GM12878 (cell line): ENCODE measurements at regions not wholly inside any gene's neighbourhood (a gene's known extent, or its start where the extent isn't known, plus 50 kb on each side); places are given as distances from the start of the nearest gene placed in this dataset.

Experiments
- ATAC-seq: fragments of 200-7000 bp; cut with Tn5 transposase; 3 replicates; pipeline ENCODE4 v1.9.1; 2020; ENCODE audit warnings: mild to moderate bottlenecking, moderate library complexity
- BruUV-seq: library from RNA; stranded (reverse); fragments of 400-500 nt; replicated peaks from 2 replicates; lab custom pipeline; 2021; lab: Mats Ljungman, UMichigan
- CTCF ChIA-PET: fragments of 300-600 bp; sonication (Branson Sonifier 250); formaldehyde crosslinking; extraction: SDS; loops from one replicate; lab custom pipeline; 2021; ENCODE audit warnings: inconsistent platforms; lab: Yijun Ruan, JAX
- POLR2A ChIA-PET: fragments of 350-600 bp; formaldehyde crosslinking; extraction: SDS; loops from one replicate; lab custom pipeline; 2021; ENCODE audit warnings: inconsistent platforms; lab: Charles Lee
- RAD21 ChIA-PET: fragments of 300-600 bp; sonication (Branson Sonifier 250); formaldehyde crosslinking; loops from one replicate; lab custom pipeline; 2023; ENCODE audit warnings: antibody characterized with exemption; ENCODE audit not compliant: unreplicated experiment; lab: Charles Lee
- SMC1A ChIA-PET: fragments of 300-600 bp; sonication (Branson Sonifier 250); formaldehyde crosslinking; loops from one replicate; lab custom pipeline; 2023; ENCODE audit not compliant: unreplicated experiment, uncharacterized antibody; lab: Charles Lee
- DNase-seq: peaks from one replicate; pipeline ENCODE4 v3.0.0-alpha.2; 2011; ENCODE audit warnings: low read depth, low spot score
- FAIRE-seq: peaks from 3 replicates; lab custom pipeline; 2011; peaks lifted over from hg19 to GRCh38; lab: Jason Lieb, UNC
- H2AFZ ChIP-seq: 2 replicates; pipeline ENCODE4 v1.6.0; 2011; ENCODE audit warnings: low read depth, low read length, control low read depth; ENCODE audit not compliant: control insufficient read depth
- H3K27ac ChIP-seq: 2 replicates; pipeline ENCODE4 v1.5.1; 2011; ENCODE audit warnings: control low read depth; ENCODE audit not compliant: control insufficient read depth, insufficient read depth
- H3K27me3 ChIP-seq, 2 experiments: replicated peaks in 1 of 2; 2 replicates each; pipeline versions ENCODE4 v1.6.0 to v1.6.1; 2011; ENCODE audit warnings: low read length in 1 of 2; ENCODE audit not compliant: control insufficient read depth in 2 of 2, insufficient read depth in 2 of 2
- H3K36me3 ChIP-seq, 2 experiments: 2 replicates each; pipeline ENCODE4 v1.5.1; 2011; ENCODE audit warnings: low read length in 1 of 2; ENCODE audit not compliant: control insufficient read depth in 2 of 2, insufficient read depth in 2 of 2
- H3K4me1 ChIP-seq: 2 replicates; pipeline ENCODE4 v1.6.1; 2011; ENCODE audit warnings: mild to moderate bottlenecking, low read length, moderate library complexity, mixed read lengths; ENCODE audit not compliant: control insufficient read depth, insufficient read depth
- H3K4me2 ChIP-seq: 2 replicates; pipeline ENCODE4 v1.6.0; 2011; ENCODE audit warnings: control low read depth; ENCODE audit not compliant: control insufficient read depth, insufficient read depth
- H3K4me3 ChIP-seq: fragments of 200-600 bp; sonication (generic); 2 replicates; pipeline ENCODE4 v1.5.1; 2016
- H3K79me2 ChIP-seq: 2 replicates; pipeline ENCODE4 v1.6.0; 2011; ENCODE audit warnings: low read length; ENCODE audit not compliant: control insufficient read depth, insufficient read depth
- H3K9ac ChIP-seq: 2 replicates; pipeline ENCODE4 v1.8.0; 2011; ENCODE audit warnings: low read length, control low read depth, mixed read lengths; ENCODE audit not compliant: control insufficient read depth, insufficient read depth
- H3K9me3 ChIP-seq: replicated peaks from 3 replicates; pipeline ENCODE4 v1.5.1; 2011; ENCODE audit warnings: mild to moderate bottlenecking, low read length; ENCODE audit not compliant: control insufficient read depth, insufficient read depth
- H4K20me1 ChIP-seq: 2 replicates; pipeline ENCODE4 v1.6.0; 2011; ENCODE audit not compliant: control insufficient read depth, insufficient read depth
- CHD1 ChIP-seq: IDR thresholded peaks from 2 replicates; pipeline ENCODE4 v1.6.1; 2012; ENCODE audit warnings: low read depth, low read length, improper control_type of control experiment
- ETV6 ChIP-seq, 2 experiments: fragments of 450-650 bp in 1 of 2; IDR thresholded peaks in 1 of 2; conservative IDR thresholded peaks in 1 of 2; 2 replicates each; pipeline ENCODE4 v1.6.1; 2014; ENCODE audit warnings: antibody characterized with exemption in 1 of 2, borderline replicate concordance in 1 of 2, low read depth in 1 of 2, mild to moderate bottlenecking in 1 of 2, moderate library complexity in 1 of 2
- FOXM1 ChIP-seq: IDR thresholded peaks from 2 replicates; pipeline ENCODE4 v1.6.1; 2012; ENCODE audit warnings: low read depth, mild to moderate bottlenecking, inconsistent platforms, low read length, moderate library complexity
- NR2C2 ChIP-seq: IDR thresholded peaks from 2 replicates; pipeline ENCODE4 v1.6.1; 2011; ENCODE audit warnings: borderline replicate concordance, low read depth; ENCODE audit not compliant: control insufficient read depth, insufficient read length
- PBX3 ChIP-seq: IDR thresholded peaks from 2 replicates; pipeline ENCODE4 v1.6.1; 2011; ENCODE audit warnings: mild to moderate bottlenecking, low read depth, low read length, moderate library complexity; ENCODE audit not compliant: insufficient replicate concordance
- POU2F2 ChIP-seq: IDR thresholded peaks from 3 replicates; pipeline ENCODE4 v1.6.1; 2011; ENCODE audit warnings: low read depth, mild to moderate bottlenecking, low read length, borderline replicate concordance
- RUNX3 ChIP-seq: IDR thresholded peaks from 2 replicates; pipeline ENCODE4 v1.6.1; 2012; ENCODE audit warnings: low read length, inconsistent platforms
- TAF1 ChIP-seq: IDR thresholded peaks from 2 replicates; pipeline ENCODE4 v1.6.1; 2011; ENCODE audit warnings: mild to moderate bottlenecking, low read depth, low read length, borderline replicate concordance
- YY1 ChIP-seq: IDR thresholded peaks from 2 replicates; pipeline ENCODE4 v1.6.1; 2011; ENCODE audit warnings: low read depth, mild to moderate bottlenecking, low read length
- ZBED1 ChIP-seq: IDR thresholded peaks from 2 replicates; pipeline ENCODE4 v1.6.1; 2016; ENCODE audit warnings: borderline replicate concordance
- ZNF207 ChIP-seq: fragments of 450-650 bp; IDR thresholded peaks from 2 replicates; pipeline ENCODE4 v1.6.1; 2014; ENCODE audit warnings: antibody characterized with exemption, mild to moderate bottlenecking, borderline replicate concordance
- ZNF384 ChIP-seq: IDR thresholded peaks from 2 replicates; pipeline ENCODE4 v1.6.1; 2012; ENCODE audit warnings: low read depth, mild to moderate bottlenecking, low read length, improper control_type of control experiment, borderline replicate concordance
- ZNF592 ChIP-seq: fragments of 450-650 bp; IDR thresholded peaks from 2 replicates; pipeline ENCODE4 v1.6.1; 2017; ENCODE audit warnings: mild to moderate bottlenecking, moderate library complexity
- WGBS: methylation state at CpG from one replicate; pipeline ENCODE4 v1.1.6; 2016; ENCODE audit warnings: low lambda C conversion rate; ENCODE audit not compliant: insufficient replicate concordance, insufficient coverage; ENCODE audit errors: missing lambda C conversion rate; 5-methylcytosine and 5-hydroxymethylcytosine counted together
- in situ Hi-C: fragments of 300-500 bp; cut with MboI; formaldehyde crosslinking; loops from 9 replicates; pipeline ENCODE4 v1.14.3; 2018; ENCODE audit warnings: mixed read lengths
- intact Hi-C: fragments of 100-400 bp; cut with micrococcal nuclease; formaldehyde crosslinking; loops from one replicate; pipeline ENCODE4 v1.14.2; 2022; ENCODE audit not compliant: unreplicated experiment

DNA sequence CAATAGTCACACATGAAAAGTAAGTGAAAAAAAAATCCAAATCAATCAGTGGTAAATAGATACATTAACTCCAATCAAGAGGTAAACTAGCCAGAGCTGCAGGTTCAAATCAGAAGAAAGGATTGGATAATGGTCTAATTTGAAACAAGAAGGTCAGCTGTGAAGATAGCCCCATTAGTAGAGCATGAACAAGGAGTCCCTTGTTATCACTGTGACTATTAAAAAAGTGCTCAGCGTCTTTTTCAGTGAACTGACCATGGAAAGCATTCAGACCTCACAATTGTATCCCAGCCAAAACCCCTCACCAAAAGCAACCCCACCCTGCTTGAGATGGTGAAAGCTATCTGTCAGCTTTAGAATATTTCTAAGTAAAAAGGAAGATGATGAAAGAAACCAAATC lies 125.0 kb upstream of the EGLN3 start:
- FAIRE-seq = no peak

More for the DNA sequence above, 125.0 kb upstream of the EGLN3 start:
- no peak for TF ChIP-seq RUNX3
- TF ChIP-seq POU2F2 = no peak
- no peak for TF ChIP-seq ZNF592
- TF ChIP-seq FOXM1 = no peak
- no peak for TF ChIP-seq ETV6 (conservative IDR thresholded peaks at IDR 0.05 in 1 of 2, IDR thresholded peaks at IDR 0.05 in 1 of 2; ENCODE audit: borderline replicate concordance in 1 of 2, low read depth in 1 of 2)
- TF ChIP-seq ZNF207 = no peak
- no peak for TF ChIP-seq ZNF384
- TF ChIP-seq CHD1 = no peak
- TF ChIP-seq ZBED1 = no peak
- TF ChIP-seq YY1 = no peak
- no peak for TF ChIP-seq PBX3
- TF ChIP-seq TAF1 = no peak
- no peak for TF ChIP-seq NR2C2
- TF ChIP-seq, all 136 proteins: peak for 0
- ATAC-seq (peak; percentile 35), DNase-seq (no peak)
- no peak overlapping the region for H3K27ac ChIP-seq
- POLR2A ChIA-PET = interaction anchor here (0.7 to 1.8 kb wide), 9 partner anchors 11 to 134 kb away, joined by 3 to 7 read pairs (median 4); no protein-coding TSS in a partner anchor
- intact Hi-C loops = loop anchor here (1.0 kb wide), 1 partner anchor 19 kb away; no protein-coding TSS in a partner anchor
- no peaks in the 10 kb centered on the region for H4K20me1 ChIP-seq
- no TSS peak for BruUV-seq
- H3K27me3 ChIP-seq = no peaks in the 10 kb centered on the region
- CTCF ChIA-PET = interaction anchor here (0.8 to 2.4 kb wide), 4 partner anchors 22 to 233 kb away, joined by 3 to 20 read pairs (median 4); no protein-coding TSS in a partner anchor
- H3K9ac ChIP-seq = no peak overlapping the region
- WGBS = 0% methylated on average over 1 of the region's 1 CpG
- H3K4me1 ChIP-seq = peaks cover 17% of the 10 kb centered on the region
- SMC1A ChIA-PET = interaction anchor here (0.7 to 4.6 kb wide), 23 partner anchors 11 to 525 kb away, joined by 3 to 31 read pairs (median 4); no protein-coding TSS in a partner anchor
- peaks cover 4% of the 10 kb centered on the region; the same call in 2 of the 3 replicates for H3K9me3 ChIP-seq
- no peaks in the 10 kb centered on the region for H3K79me2 ChIP-seq
- H3K4me3 ChIP-seq = no peak overlapping the region
- H3K36me3 ChIP-seq = no peaks in the 10 kb centered on the region
- in situ Hi-C loops = no loop called here
- no peak overlapping the region for H3K4me2 ChIP-seq
- RAD21 ChIA-PET = interaction anchor here (0.9 to 2.1 kb wide), 24 partner anchors 8 to 238 kb away, joined by 3 to 22 read pairs (median 5); no protein-coding TSS in a partner anchor
- no peak overlapping the region for H2AFZ ChIP-seq
